ENCODE measurements at regions not wholly inside any gene's neighbourhood (a gene's known extent, or its start where the extent isn't known, plus 50 kb on each side); places are given as distances from the start of the nearest gene placed in this dataset.
"Not testable (repeated sequence)": the region's sequence is repeated elsewhere in the genome, so short reads cannot be mapped to it uniquely, and the experiment has no call there.

GRCh38 chr5:179455320-179455719, 95.0 kb upstream of the RUFY1 start:
- no peak for DNase-seq

GRCh38 chr5:179454356-179454755, 96.0 kb upstream of the RUFY1 start:
- no peak for DNase-seq

DNA sequence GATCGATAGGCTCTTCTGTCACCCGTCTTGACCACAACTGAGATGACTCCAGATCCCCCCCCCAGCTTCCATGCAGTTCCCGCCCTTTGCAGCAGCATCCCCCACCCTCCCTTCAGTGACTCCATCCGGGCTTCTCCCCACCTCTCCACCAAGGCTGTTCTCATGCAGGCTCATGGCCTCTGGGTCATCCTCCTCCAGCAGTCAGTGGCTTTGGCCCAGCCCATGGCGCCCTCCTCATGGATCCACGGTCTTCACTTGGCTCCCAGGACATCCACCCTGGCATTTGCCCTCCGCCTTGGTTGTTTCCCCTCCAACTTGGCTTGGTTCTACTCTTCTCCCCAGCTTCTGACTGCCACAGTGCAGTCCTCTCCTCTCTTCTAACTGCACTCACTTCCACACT, 96.7 kb upstream of the RUFY1 start:
- no peak for DNase-seq

DNA sequence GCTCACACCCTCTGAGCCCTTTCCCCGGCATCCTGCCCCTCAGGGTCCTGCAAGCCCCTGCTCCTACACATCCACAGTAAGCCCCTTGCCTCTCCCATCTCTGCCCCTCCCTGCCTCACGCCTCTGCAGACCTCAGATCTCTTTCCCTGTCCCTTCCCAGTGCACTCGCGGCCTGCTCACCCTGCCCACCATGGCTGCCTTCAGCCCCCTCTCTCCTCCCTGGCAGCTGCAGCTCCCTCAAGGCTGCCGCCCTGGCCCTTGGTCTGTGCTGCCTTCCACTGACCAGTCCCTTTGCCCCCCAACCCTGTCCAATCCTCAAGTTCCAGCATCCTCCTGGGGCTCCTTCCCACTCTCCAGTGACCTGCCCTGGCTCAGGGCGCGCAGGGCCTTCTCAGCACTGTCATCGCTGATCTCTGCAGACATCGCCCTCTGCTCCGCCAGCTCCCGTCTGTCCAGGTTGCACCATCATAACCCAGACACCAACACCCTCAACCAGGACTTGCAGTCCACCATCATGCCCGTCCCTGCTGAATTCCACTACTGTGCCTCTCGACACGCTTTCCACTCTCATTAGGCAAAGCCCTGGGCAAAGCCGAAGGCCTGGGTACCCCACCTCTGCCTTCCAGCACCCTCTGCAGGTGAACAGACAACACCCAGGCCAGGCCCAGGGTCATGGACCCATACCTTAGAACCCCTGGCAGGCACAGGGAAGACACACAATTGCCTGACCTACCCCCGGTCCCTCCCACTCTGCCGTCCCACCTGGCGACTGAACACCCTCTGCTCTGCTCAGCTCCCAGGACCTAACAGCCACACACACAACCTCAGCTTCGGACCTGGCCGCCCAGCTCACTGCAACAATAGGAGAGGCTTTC, 97.8 kb upstream of the RUFY1 start:
- DNase-seq: no peak

DNA sequence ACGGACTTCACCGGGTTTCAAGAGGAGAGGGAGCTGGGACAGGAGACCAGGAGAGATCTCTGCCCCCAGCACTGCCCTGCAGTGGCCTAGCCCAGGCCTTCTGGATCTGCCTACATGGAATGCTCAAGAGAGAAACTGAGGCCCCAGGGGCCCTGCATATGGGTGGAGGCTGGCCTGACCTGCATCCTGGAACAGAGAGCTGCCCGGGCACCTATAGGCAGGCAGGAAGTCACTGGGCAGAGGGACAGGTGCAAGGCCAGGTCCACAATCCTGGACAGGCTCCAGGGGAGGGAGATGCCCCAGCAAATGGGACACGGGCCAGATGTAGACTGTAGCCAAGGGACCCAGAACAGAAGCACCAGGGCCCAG, 98.5 kb upstream of the RUFY1 start:
- DNase-seq: no peak

DNA sequence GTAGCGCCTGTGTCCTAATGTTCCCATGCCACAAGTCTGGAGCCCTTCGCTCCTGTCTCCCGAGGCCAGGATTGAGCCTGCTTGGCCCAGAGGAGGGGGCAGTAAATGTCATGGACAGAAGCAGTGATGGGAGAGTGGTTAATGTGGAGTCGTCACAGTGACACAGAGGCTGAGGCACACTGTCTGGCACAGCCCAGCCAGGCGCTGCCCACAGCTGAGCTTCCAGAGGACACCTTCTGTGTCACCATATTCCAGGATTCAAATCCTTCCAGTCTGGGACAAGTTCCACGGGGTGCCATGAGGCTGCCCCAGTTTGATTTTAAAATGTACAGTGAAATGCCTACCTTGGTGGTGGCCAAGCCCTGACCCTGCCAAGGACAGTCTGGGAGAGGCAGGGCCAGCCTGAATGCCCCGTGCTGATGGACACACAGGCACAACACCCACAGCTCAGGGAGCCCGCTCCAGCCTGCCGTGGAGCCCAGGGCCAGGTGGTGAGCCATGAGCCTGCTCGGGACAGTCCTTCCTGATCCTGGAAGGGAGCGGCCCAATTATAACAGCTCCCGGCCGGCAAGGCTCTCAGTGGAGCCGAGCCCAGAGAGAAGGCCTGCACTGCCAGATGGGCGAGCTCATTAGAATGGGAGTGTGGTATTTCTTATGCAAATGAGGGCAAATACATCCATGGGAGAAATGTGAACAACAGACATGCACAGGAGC, 99.1 kb upstream of the RUFY1 start:
- no peak for DNase-seq

GRCh38 chr5:179449950-179450349, 100.4 kb upstream of the RUFY1 start:
- not testable (repeated sequence) for DNase-seq

GRCh38 chr5:179448282-179448681, 102.1 kb upstream of the RUFY1 start:
- not testable (repeated sequence) for DNase-seq

DNA sequence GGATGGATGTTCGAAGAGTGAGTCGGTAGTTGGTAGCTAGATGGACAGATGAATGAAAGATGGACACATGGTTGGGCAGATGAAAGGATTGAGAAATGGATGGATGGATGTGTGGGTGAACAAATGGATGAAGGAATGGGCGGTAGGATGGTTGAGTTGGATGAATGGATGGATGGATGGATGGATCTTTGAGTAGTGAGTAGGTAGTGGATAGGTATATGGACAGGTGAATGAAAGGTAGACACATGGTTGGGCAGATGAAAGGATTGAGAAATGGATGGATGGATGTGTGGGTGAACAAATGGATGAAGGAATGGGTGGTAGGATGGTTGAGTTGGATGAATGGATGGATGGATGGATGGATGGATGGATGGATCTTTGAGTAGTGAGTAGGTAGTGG, 97.0 kb upstream of the ADAMTS2 start:
- not testable (repeated sequence) for DNase-seq

DNA sequence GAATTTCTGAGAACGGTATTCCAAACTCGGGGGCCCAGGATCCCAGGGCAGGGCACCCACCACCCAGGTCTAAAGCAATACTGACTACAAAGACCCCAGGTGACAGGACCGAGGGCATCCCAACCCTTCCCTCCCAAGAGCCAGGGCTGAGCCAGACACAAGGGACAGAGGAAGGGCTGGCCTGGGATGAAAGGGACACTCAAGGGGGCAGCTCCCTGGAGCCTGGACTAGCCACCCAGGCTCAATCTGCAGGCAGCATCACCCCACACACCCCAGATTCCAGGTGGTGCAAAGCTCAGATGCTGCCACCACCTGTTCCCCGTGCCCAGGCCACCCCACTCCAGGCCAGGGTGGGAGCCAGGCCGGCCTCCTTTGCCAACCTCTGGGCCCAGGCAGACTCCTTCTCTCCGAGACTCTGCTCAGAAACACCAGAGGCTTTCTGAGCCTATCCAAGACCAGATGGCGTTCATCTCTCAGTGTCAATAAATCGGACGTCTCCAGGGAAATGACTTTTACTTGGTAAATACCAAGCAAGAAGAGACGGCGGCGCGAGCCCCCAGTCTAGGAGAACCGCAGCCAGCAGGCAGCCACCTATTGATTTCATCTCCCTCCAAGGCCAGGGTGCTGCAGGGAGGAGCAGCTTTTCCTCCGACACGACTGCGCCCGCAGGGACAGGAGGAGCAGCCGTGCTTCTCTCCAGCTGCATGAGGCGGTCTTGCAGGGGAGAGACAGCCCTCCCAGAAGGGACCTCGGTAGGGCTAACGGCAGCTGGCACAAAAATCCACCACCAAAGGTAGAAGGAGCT, 94.1 kb upstream of the ADAMTS2 start:
- DNase-seq: peak; percentile 41

GRCh38 chr5:179438461-179438860, 93.2 kb upstream of the ADAMTS2 start:
- DNase-seq: no peak

DNA sequence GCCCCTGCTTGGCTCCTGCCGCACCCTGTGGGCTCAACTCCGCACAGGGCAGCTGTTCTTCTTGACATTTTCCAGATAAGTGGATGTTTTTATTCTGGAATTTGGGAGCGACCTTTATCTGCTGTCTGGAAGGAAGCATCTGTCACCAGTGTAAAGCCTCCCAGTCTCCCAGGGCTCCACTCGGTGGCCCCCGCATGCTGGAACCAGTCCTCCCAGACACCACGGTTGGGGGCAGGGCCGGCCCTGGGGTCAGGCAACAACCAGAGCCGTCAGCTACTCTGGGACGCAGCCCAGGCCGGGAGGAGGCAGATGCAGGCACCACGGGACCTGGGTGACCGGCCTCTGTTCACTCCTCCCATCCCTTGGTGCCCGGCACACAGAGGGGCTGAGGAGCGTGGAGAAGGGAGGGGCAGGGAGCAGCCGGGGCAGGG, 92.8 kb upstream of the ADAMTS2 start:
- DNase-seq: no peak

DNA sequence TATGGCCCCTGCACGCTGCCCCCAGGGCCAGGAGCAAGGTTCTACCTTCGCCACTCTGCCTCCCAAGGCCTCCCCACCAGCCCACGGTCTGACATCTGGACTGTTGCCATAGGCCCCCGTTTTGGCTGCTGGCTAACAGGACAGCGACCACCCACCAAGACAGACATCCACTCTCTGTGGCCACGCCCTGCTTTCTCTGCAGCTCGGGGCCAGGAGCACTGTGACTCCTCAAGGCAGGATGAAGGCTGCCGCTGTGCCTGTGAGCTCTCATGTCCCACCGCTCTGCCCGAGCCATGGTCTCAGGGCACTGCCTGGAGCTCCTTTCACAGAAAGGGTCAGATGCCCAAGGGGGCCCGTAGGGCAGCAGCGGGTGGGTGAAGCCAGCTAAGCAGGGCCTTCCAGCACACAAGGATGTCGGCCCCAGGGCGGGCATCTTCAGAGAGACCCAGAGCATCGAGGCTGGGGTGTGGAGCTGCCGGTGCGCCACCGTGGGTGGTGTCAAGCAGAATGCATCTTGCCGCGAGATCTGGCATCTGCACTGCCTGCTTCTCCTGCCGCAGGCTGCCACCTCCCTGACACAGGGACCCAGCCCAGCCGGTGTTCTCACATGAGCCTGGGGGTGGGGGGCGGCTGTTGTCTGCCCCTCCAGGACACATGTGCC, 92.2 kb upstream of the ADAMTS2 start:
- no peak for DNase-seq

- DNase-seq: no peak
Measured at GRCh38 chr5:179436321-179437122, 91.3 kb upstream of the ADAMTS2 start.

DNA sequence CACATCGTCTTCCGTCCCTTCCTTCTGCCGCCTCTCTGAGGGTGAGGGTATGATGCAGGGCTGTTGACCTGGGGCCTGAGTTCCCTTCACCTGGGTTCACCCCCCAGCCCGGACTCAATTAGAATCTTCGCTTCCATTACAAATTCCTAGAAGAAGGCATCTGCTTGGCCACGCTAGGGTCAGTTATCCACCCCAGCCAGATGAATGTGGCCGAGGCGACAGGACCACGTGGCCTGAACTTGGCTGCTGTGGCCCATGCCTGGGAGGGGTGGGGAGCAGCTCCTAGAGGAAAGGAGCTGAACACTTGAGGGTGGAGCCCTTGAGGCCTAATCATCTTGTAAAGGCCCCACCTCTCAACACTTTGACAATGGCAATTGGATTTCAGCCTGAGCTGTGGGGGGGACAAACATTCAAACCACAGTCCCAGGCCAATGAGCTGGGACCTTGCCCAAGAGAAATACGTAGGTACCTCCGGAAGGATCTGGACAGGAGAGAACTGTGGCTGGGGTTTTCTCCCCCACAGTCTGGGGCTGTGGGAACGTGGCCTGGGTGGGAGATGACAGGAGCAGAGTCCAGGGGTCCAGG, 90.6 kb upstream of the ADAMTS2 start:
- DNase-seq: no peak

- DNase-seq: no peak
Measured at GRCh38 chr5:179435181-179435580, 89.9 kb upstream of the ADAMTS2 start.

DNA sequence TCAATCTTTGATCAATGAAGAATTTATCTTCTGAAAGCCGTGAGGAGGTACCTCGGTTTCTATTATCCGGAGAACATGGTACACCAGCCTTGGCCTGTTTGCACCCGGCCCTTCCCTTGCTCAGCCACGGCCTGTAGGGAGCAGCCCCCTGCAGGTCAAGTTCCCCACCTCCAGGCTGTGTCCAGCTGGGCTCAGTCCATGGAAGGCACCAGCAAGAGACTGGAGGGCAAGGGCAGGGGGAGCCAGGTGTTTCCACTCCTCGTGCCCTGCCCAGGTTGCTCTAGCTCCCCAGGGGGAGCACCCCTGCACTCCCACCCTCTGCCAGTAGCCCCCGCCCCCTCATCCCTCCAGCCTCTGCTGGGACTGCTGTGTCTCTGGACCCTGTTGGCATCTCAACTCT, 87.3 kb upstream of the ADAMTS2 start:
- no peak for DNase-seq

GRCh38 chr5:179431221-179431824, 86.1 kb upstream of the ADAMTS2 start:
- no peak for DNase-seq

DNA sequence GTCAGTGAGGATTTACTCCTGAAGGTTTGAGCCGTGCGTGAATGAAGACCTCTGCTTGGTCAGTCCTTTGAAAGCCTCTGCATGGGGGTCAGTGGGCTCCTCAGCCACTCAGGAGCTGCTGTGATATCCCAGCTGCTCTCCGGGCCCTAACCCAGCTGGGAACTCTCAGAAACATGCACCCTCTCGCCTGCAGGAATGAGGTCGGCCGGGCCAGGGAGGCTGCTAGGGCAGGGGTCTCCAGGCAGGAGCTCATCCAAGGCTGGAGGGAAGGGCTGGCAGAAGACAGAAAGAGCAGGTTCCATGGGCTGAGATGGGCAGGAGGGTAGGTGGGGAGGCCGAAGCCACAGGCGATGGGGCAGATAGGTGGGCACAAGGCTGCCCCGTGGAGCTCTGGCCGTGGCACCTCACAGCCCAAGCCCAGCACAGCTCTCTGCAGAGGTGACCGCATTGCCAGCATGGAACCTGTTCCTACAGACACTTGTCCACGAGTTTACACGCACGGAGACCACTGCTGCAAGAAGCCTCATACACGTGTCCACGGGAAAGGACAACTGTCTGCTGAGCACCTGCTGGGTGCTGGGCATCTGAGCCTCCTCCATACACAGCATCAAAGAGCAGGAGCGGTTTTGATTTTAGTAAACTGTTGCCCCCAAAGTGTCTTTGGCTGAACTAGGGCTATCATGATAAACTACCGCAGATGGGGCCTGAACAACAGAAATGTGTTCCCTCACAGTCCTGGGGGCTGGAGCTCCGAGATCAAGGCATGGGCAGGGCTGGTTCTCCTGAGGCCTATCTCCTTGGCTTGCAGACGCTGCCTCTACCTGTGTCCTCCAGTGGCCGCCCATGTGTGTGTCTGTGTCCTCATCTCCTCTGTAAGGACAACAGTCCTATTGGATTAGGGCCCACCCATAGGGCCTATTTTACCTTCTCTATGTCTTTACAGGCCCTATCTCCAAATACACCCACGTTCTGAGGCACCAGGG, 85.2 kb upstream of the ADAMTS2 start:
- no peak for DNase-seq

DNA sequence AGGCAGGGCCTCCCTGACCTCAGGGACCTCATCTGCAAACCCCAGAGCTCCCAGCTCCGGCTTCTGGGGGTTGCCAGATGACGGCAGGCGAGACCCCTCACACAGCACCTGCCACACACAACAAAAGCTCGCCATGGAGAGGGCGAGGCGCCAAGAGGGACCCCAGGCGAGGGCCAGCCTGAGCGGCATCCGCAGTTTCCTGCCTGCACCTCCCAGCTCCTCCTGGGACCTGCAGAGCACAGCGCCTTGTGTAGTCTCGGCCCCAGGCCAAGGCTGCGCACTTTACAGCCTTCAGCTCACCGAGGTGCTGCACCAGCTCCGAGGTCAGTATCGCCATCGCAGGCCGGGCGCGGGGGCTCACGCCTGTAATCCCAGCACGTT, 82.4 kb upstream of the ADAMTS2 start:
- no peak for DNase-seq

Data from retina (tissue), 1 donor.